MM.1S (cell line): ENCODE measurements at regions not wholly inside any gene's neighbourhood (a gene's known extent, or its start where the extent isn't known, plus 50 kb on each side); places are given as distances from the start of the nearest gene placed in this dataset.

Experiments used
- CTCF ChIP-seq: fragments of 300-600 bp; sonication (generic); IDR thresholded peaks from 2 replicates; pipeline ENCODE4 v1.5.1; 2016; ENCODE audit warnings: antibody characterized with exemption, low read length, mixed read lengths
- EZH2 ChIP-seq: fragments of 300-600 bp; sonication (generic); optimal IDR thresholded peaks from 2 replicates; pipeline ENCODE3; 2017; ENCODE audit warnings: low read depth, mild to moderate bottlenecking, antibody characterized with exemption, low read length, mixed read lengths
- EZH2phosphoT487 ChIP-seq: fragments of 300-600 bp; sonication (generic); IDR thresholded peaks from 2 replicates; pipeline ENCODE4 v1.6.1; 2018; ENCODE audit warnings: antibody characterized with exemption, low read length

GRCh38 chr1:192022827-192023226, 135.4 kb upstream of the RGS18 start:
- no peak for TF ChIP-seq EZH2
- no peak for TF ChIP-seq CTCF
- no peak for TF ChIP-seq EZH2phosphoT487
